SK-N-SH treated with all-trans-retinoic acid at 6 μM for 48 hours (cell line): ENCODE measurements at regions not wholly inside any gene's neighbourhood (a gene's known extent, or its start where the extent isn't known, plus 50 kb on each side); places are given as distances from the start of the nearest gene placed in this dataset.

ENCODE experiments used
- CREB5 ChIP-seq: fragments of 250-450 bp; sonication (Bioruptor Pico); IDR thresholded peaks from 2 replicates; pipeline ENCODE4 v1.5.1; 2020; ENCODE audit warnings: low read depth, mild to moderate bottlenecking, moderate library complexity
- CSRNP3 ChIP-seq: fragments of 250-450 bp; sonication (Bioruptor Pico); IDR thresholded peaks from 2 replicates; pipeline ENCODE4 v1.5.1; 2021; ENCODE audit warnings: mild to moderate bottlenecking, moderate library complexity
- ESRRG ChIP-seq: fragments of 250-450 bp; sonication (Bioruptor Pico); IDR thresholded peaks from 2 replicates; pipeline ENCODE4 v1.6.1; 2021; ENCODE audit warnings: mild to moderate bottlenecking
- POU6F1 ChIP-seq: fragments of 250-450 bp; sonication (Bioruptor Pico); IDR thresholded peaks from 2 replicates; pipeline ENCODE4 v1.8.0; 2021; ENCODE audit warnings: low read depth, mild to moderate bottlenecking, moderate library complexity, borderline replicate concordance
- TOX ChIP-seq: fragments of 250-450 bp; sonication (Bioruptor Pico); IDR thresholded peaks from 2 replicates; pipeline ENCODE4 v1.8.0; 2021; ENCODE audit warnings: mild to moderate bottlenecking, moderate library complexity, borderline replicate concordance
- TSHZ2 ChIP-seq: fragments of 250-450 bp; sonication (Bioruptor Pico); IDR thresholded peaks from 2 replicates; pipeline ENCODE4 v1.5.0; 2020; ENCODE audit warnings: mild to moderate bottlenecking, moderate library complexity
- ZC3H10 ChIP-seq: fragments of 250-450 bp; sonication (Bioruptor Pico); IDR thresholded peaks from 2 replicates; pipeline ENCODE4 v1.5.1; 2021; ENCODE audit warnings: mild to moderate bottlenecking, moderate library complexity
- ZFP3 ChIP-seq: fragments of 250-450 bp; sonication (Bioruptor Pico); IDR thresholded peaks from 2 replicates; pipeline ENCODE4 v1.5.0; 2020; ENCODE audit warnings: mild to moderate bottlenecking, moderate library complexity
- ZFP30 ChIP-seq: fragments of 450-650 bp; formaldehyde crosslinking; IDR thresholded peaks from 2 replicates; pipeline ENCODE4 v1.5.0; 2022; ENCODE audit warnings: mild to moderate bottlenecking, moderate library complexity
- TF ChIP-seq, protein P1 (sequence below): fragments of 250-450 bp; sonication (Bioruptor Pico); IDR thresholded peaks from 2 replicates; pipeline ENCODE4 v1.8.0; 2020; ENCODE audit warnings: mild to moderate bottlenecking, moderate library complexity, borderline replicate concordance

DNA sequence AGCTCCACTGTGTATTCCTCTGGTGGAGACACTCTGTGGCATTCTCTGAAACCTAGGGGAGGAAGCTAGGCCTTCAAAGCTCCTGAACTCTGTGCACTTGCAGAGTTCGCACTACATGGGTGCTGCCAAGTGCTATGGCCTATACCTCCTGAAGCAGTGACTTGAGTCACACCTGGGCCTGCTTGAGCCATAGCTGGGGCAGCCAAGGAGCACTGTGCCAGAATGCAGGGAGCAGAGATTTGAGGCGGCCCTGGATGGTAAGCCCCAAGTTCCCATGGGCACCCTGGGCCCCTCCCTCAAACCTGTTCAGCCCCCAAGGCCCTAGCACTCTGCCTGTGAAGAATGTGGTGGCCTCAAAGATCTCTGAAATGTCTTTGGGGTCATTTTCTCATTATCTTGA lies 212.9 kb downstream of the SPATA31A6 start:
- TF ChIP-seq ZC3H10 (CRISPR knock-in tag) (no peak), POU6F1 (CRISPR knock-in tag) (no peak), ESRRG (no peak), ZFP3 (CRISPR knock-in tag) (no peak), ZFP30 (CRISPR knock-in tag) (no peak), TSHZ2 (CRISPR knock-in tag) (no peak), TOX (no peak), CREB5 (no peak), CSRNP3 (no peak)
- TF ChIP-seq, protein P1, sequence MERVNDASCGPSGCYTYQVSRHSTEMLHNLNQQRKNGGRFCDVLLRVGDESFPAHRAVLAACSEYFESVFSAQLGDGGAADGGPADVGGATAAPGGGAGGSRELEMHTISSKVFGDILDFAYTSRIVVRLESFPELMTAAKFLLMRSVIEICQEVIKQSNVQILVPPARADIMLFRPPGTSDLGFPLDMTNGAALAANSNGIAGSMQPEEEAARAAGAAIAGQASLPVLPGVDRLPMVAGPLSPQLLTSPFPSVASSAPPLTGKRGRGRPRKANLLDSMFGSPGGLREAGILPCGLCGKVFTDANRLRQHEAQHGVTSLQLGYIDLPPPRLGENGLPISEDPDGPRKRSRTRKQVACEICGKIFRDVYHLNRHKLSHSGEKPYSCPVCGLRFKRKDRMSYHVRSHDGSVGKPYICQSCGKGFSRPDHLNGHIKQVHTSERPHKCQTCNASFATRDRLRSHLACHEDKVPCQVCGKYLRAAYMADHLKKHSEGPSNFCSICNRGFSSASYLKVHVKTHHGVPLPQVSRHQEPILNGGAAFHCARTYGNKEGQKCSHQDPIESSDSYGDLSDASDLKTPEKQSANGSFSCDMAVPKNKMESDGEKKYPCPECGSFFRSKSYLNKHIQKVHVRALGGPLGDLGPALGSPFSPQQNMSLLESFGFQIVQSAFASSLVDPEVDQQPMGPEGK (CRISPR knock-in tag): no peak
